Central memory CD4-positive, alpha-beta T cell (primary cell): ENCODE measurements at regions not wholly inside any gene's neighbourhood (a gene's known extent, or its start where the extent isn't known, plus 50 kb on each side); places are given as distances from the start of the nearest gene placed in this dataset.
"Not testable (repeated sequence)": the region's sequence is repeated elsewhere in the genome, so short reads cannot be mapped to it uniquely, and the experiment has no call there.

ENCODE experiments used
- DNase-seq: peaks from one replicate; pipeline ENCODE4 v3.0.0; 2022

DNA sequence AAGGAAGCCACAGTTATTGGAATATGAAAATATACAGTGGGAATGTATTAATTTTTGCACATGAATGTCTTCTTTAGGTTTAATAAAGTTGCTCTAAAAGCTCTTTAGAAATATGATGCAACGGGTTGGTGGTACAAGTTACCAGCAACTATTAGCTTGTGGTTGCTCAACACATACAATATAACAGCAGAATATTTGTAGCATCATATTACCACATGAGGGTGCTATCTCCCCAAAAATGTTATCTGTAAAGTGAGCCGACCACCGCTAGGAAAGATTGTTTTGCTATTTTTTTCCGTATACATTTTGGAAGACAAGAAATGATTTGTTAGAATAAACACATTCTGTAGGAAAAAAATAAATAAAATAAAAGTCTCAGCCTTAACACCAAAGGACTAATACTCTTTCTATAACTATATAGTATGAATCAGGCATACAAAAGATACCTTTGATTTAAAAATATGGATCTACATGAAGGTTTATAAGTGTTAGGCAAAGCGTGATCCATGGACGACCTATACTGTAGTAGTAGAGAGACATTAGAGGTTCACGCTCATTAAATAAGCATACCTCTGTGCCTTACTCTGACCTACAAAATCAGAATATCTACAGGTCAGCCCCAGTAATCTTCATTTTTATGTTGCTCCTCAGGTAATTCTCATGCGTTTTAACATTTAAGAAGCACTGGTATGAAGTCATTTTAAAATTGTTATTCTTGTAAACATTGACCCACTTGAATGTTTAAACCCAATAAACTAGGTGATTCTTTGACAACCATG, 1110.6 kb upstream of the ACVR2A start:
- DNase-seq = no peak

DNA sequence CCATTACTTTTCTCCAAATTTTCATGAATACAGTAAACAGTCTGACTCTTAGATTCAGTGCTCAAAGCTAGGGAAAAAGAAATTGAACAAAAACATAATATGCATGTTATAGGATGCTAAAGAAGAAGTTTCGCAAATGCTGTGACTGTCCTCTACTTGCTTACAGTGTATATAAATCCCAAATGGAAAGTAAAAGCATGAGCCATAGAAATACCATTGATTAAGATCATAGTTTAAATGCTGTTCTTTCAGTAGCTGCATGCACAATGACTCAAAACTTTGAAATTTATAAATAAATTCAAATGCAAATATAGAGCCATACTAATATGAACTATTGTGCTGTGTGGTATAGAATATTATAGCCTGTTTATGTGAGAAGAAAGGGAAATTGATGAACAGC, 1113.9 kb upstream of the ACVR2A start:
- no peak for DNase-seq

DNA sequence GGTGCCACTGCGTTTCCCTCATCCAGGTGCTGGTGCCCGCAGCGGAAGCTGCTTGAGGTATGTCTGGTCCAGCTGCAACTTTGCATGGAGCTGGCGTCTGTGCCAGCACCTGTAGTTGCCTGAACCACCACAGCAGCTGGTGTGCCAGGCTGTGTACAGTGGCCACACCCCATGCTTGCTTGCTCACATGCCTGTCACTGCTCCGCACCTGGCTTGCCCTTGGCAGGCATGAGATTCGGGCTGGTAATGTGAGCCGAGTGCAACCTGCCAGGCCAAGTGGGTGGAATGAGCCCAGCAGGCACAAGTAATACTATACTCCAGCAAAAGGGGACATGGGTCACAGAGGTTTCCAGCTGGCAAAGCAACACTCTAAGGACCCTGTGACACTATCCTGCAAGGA, 1123.3 kb upstream of the ACVR2A start:
- DNase-seq = no peak

DNA sequence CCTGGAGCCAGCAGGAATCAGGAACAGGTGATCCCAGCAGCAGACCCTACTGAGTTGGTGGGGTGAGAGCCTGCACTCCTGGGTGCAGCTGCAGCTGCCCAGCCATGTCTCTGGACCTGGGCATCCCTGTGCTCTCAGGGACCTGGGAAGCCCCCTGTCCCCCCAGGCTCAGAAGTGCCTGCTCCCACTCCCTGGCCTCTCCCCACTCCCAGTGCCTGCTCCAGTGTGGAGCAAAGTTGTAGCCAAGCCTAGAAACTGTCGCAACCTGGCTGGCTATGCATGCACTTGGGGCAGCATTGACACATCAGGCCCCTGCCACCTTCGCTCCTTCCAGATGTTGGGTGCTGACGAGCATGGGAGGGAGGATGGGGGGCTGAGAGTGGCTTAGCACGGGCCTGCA, 1124.7 kb upstream of the ACVR2A start:
- no peak for DNase-seq

DNA sequence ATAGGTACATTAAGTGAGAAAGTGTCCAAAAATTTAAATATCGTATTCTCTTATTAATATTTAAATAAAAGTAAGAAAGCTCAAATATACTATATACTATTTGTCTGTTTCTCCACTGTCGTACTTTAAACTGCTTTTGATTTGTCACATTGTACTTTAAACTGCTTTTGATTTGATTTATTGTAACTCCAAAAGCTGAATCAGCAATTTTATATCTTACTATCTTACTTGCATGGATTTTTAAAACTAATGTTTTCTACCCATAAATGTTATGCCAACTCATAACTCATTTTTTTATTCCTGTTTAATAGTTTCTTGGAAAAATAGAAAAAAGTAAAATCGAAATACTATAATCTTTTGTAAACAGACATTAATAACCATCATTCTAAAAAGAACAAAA, 1128.2 kb upstream of the ACVR2A start:
- no peak for DNase-seq

- DNase-seq = no peak
Observed at GRCh38 chr2:146709004-146709403, 1135.8 kb upstream of the ACVR2A start.

GRCh38 chr2:146701183-146701582, 1143.6 kb upstream of the ACVR2A start:
- no peak for DNase-seq

DNA sequence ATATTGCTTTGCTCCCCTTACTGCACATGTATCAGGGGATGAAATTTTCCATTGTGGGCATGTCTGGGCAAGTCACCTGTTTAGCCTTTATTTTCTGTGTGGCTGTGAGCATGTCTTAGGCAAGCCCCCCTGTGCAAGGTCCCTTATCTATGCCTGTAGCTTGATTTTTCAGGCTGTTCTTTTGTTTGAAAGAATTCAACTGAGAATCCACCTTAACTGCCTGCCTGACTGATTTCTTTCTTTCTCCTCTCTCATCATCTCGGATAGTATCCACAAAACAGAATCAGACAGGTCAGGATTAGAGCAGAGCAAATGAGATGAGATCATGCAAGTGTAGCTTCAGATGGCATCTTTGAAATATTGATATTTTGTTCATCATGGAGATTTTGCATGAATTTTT, 1147.5 kb upstream of the ACVR2A start:
- DNase-seq = no peak

DNA sequence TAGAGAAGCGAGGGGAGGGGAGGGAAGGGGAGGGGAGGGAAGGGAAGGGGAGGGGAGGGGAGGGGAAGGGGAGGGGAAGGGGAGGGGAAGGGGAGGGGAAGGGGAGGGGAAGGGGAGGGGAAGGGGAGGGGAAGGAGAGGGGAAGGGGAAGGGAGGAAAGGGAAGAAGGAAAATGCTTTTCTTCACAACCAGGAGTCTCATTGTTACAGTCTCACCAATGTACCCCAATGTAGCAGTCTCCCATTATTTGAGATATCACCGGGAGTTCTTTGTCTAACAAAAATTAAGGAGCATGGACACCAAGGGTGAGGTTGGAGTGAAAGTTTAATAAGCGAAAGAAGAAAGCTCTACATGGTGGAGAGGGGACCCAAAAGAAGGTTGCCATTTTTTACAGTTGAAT, 1148.0 kb upstream of the ACVR2A start:
- not testable (repeated sequence) for DNase-seq

GRCh38 chr2:146681991-146682390, 1162.8 kb upstream of the ACVR2A start:
- DNase-seq = no peak

DNA sequence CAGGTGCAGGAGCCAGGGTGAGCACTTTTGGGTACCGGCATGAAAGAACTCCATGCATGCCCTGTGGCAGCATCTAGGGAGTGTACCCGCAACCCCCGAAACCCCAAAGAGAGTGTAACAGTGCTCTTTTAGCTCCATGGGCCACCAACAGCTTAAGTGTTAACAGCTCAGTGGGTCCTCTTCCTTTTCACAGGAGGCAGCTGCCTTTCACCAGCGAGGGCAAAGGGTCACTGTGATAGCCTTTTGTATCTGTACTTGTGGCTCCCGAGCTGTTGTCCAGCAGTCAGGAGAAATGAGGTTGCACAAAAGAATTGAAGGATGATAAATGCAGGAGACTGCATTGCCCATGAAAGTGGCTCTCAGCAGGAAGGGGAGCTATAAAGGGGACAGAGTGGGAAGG, 1166.3 kb upstream of the ACVR2A start:
- DNase-seq = no peak

DNA sequence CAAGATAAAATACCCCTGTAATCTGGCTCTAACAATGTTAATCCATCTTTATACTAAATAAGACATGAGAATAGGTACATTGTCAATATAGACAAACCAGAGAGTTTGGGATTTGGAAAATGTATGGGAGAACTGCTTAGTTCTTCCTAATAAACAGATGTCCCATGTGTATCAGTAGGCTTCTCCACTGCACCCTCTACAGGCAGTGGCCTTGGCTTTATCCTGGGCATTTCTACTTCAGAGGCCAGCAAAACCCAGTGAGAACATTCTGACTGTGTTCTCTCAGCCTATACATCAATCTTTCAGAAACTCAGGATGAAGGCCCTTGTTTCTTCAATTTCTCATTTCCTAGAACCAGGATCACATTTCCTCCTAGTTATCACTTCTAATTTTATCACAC, 1167.5 kb upstream of the ACVR2A start:
- DNase-seq = no peak

GRCh38 chr2:146669735-146670134, 1175.1 kb upstream of the ACVR2A start:
- DNase-seq = no peak

DNA sequence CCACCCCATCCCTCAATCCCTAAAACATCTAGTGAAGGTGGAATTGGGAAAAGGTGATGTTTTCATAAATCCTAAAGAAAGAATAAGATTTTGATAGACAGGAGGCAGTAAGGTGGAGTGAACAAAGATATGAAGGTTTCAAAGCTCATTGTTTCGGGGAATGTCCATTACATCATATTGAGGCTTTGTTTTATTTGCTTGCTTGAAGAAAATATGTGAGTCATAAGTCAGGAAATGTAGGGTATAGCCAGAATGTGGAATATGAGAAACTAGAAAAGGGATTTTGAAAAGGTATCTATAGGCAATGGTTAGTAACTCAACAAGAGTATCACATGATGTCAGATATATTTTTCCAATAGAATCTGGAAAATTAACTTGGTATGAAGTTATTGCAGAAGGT, 1178.5 kb upstream of the ACVR2A start:
- DNase-seq = no peak

GRCh38 chr2:146665800-146666199, 1179.0 kb upstream of the ACVR2A start:
- no peak for DNase-seq

DNA sequence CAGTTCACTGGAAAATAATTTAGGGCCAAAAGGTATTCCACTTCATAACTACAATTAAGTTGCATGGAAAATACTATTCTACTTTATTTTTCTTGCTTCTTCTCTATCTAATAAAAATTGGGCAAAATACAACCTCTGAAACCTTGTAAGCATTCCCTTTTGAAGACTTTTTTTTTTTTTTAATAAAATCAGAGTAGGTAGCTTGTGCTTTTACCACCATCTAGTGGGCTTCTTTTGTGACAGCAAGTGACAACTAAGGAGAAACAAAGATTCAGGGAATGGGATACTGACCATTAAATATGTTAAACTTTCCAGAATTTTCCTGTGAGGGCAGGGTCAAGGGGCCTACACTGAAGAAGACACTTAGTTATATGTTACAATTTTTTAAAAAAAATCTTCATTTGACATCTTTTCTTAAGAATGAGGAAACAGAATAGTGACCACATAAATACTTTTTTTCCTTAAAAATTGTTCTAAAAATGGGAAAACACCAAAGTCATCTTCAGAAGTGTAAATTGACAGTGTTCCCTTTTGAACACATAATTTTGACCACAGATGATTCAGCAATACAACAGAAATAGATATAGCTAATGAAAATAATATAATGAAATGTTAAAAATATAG, 1183.2 kb upstream of the ACVR2A start:
- DNase-seq = no peak

DNA sequence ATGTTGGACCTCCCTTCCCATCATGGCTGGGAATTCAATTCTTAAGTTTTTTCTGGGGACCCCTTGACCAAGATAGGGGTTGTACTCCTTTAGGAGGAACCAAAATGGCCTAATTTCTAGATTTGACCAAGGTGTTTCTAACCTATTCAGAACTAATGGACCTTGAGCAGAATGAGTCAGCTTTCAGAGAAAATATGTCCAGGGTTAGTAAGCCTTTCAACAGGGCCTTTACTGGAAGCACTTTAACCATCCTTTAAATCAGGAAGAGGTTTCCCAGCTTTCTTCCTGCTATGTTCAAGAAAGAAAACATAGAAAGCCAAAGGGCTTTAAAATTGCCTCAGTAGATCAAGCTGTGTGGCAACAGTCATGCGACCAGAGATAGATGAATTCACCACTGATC, 1184.9 kb upstream of the ACVR2A start:
- no peak for DNase-seq

DNA sequence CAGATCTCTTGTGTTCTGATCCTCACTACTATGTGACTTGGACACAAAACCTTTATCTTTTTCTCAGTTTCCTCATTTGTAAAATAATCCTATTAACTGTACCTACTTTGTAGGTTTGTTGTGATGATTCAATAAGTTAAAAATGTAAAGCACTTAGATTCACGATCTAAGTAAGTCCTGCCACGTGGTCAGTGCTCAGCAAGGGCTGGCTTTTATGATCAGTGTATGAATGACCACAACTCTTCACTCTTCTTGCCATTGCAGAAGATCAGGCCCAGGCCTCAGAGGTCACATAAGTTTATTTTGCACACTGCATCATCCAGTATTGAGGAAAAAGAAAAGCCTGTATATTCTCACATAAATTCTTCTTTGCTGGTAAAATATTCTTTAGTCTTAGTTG, 1192.5 kb upstream of the ACVR2A start:
- DNase-seq = no peak

DNA sequence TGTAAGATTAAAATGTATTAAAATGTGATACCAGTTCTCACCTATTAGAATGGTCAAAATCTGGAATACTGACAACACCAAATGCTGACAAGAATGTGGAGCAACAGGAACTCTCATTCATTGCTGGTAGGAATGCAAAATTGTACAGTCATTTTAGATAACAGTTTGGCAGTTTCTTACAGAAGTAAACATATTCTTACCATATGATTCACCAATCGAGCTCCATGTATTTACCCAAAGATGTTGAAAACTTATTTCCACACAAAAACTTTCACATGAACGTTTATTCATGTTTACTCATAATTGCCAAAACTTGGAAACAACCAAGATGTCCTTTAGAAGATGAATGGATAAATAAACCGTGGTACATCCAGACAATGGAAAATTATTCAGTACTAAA, 1193.5 kb upstream of the ACVR2A start:
- DNase-seq = no peak

- DNase-seq = no peak
Observed at GRCh38 chr2:146642066-146642465, 1202.8 kb upstream of the ACVR2A start.

DNA sequence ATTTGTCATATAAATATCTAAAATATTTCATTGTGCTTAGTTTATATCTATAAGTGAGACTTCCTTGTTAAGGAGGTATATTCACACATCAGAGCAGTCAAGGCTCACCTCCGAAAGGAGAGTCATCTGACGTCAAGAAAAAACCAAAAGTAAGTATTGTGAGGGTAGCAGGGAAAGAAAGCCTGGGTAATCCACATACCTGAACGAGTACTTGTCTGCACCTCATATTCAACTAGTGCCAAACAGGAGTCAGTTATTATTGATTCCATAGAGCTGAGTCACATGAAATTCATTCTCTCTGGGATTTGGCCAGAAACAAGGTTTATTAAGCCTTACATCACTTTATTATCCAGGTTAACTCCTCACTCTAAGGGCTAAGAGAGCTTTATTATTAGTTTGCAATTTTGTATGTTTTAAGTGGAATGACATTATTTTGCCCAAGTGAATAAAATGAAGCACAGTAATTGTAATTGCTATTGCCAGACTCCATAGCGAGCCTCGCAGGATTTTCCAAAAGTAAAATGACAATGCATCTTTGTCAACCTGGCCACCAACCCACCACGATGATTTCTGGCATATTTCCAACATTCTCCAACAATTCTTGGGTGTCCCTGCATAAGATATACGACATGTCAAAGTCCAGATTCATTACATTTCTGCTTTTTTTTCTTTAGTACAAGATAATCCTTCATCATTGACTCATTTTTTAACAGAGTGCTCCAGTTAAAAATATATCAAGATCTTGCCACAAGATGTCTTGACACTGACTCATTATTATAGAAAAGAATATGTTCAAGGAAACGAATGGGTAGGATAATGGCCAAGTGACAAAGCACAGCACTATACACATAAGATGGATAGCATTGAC, 1210.4 kb upstream of the ACVR2A start:
- no peak for DNase-seq

DNA sequence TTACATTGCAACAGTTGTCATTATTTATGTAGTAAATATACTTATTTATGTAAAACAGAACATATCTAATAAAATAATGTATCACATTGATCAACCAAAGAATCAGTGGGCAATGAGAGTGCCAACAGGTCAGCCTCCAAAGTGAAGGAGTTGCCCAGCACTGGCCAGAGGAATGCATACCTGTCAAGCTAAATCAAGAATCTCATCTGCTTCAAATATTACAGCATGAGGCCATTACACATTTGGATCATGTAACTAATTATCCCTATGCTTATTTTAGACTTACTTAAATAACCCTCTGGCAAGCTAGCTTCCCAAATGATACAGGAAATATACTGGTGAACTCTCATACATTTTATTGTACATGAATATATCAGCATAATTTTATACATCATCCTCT, 1211.7 kb upstream of the ACVR2A start:
- no peak for DNase-seq

- DNase-seq = no peak
Observed at GRCh38 chr2:146632707-146633106, 1212.1 kb upstream of the ACVR2A start.
